ENCODE measurements at regions not wholly inside any gene's neighbourhood (a gene's known extent, or its start where the extent isn't known, plus 50 kb on each side); places are given as distances from the start of the nearest gene placed in this dataset.
"Not testable (repeated sequence)": the region's sequence is repeated elsewhere in the genome, so short reads cannot be mapped to it uniquely, and the experiment has no call there.

DNA sequence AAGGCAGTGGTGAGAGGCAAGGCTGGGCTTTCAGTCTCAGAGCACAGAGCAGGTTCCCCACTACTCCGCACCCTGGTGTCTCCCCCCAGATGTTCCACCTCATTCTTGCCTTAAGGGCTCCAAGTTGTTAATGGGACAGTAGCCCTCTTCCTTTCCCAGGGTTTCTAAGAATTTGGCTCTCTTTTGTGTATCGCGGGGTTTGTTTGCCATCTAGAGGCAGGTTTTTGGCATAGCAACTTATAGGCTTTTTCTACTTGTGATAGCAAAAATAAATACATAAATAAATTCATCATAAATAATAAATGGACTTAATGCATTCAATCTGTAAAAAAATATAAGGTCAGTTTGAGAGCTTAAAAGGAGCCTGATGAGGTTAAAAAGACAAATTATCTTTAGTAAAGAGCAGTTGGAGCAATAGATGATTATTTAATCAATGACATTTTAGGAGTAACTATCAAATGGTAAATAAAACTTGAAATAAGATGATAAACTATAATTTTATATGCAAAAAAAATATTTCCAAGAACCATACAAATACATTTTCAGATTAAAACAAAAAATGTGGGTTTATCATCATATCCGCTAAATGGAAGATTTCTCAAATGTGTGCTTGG lies 512.8 kb downstream of the FOXD4L5 start:
- TF ChIP-seq, protein P1, sequence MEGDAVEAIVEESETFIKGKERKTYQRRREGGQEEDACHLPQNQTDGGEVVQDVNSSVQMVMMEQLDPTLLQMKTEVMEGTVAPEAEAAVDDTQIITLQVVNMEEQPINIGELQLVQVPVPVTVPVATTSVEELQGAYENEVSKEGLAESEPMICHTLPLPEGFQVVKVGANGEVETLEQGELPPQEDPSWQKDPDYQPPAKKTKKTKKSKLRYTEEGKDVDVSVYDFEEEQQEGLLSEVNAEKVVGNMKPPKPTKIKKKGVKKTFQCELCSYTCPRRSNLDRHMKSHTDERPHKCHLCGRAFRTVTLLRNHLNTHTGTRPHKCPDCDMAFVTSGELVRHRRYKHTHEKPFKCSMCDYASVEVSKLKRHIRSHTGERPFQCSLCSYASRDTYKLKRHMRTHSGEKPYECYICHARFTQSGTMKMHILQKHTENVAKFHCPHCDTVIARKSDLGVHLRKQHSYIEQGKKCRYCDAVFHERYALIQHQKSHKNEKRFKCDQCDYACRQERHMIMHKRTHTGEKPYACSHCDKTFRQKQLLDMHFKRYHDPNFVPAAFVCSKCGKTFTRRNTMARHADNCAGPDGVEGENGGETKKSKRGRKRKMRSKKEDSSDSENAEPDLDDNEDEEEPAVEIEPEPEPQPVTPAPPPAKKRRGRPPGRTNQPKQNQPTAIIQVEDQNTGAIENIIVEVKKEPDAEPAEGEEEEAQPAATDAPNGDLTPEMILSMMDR (IDR thresholded peaks at IDR 0.05): not testable (repeated sequence)
- not testable (repeated sequence) for TF ChIP-seq POLR2A, POLR2AphosphoS5 (IDR thresholded peaks at IDR 0.05)
